ENCODE measurements at regions not wholly inside any gene's neighbourhood (a gene's known extent, or its start where the extent isn't known, plus 50 kb on each side); places are given as distances from the start of the nearest gene placed in this dataset.

- no peaks in the 10 kb centered on the region for H3K27me3 ChIP-seq (ENCODE audit: control insufficient read depth, insufficient read depth, low read length)
- no peak for DNase-seq (ENCODE audit: low read depth in 4 of 6, low spot score in 6 of 6)
- H3K27ac ChIP-seq (ENCODE audit: low read depth, low read length): no peak overlapping the region
- no peak overlapping the region for H3K4me3 ChIP-seq (ENCODE audit: low read depth, low read length)
- no peaks in the 10 kb centered on the region for H3K36me3 ChIP-seq (ENCODE audit: control insufficient read depth, insufficient read depth, low read length)
- no peaks in the 10 kb centered on the region for H3K9me3 ChIP-seq (ENCODE audit: control insufficient read depth, insufficient read depth, low read length)
- H3K4me1 ChIP-seq (ENCODE audit: control insufficient read depth, insufficient read depth, low read length): no peaks in the 10 kb centered on the region
- WGBS (ENCODE audit: insufficient coverage): no CpG with 5 or more reads among the region's 1 CpG
Measured at GRCh38 chr3:82521657-82522056, 760.2 kb upstream of the GBE1 start.

GRCh38 chr3:82520846-82521245, 759.4 kb upstream of the GBE1 start:
- no peak overlapping the region for H3K27ac ChIP-seq (ENCODE audit: low read depth, low read length)
- H3K27me3 ChIP-seq (ENCODE audit: control insufficient read depth, insufficient read depth, low read length): no peaks in the 10 kb centered on the region
- H3K4me1 ChIP-seq (ENCODE audit: control insufficient read depth, insufficient read depth, low read length): no peaks in the 10 kb centered on the region
- 0% methylated on average over 2 of the region's 2 CpGs for WGBS (ENCODE audit: insufficient coverage)
- H3K4me3 ChIP-seq (ENCODE audit: low read depth, low read length): no peak overlapping the region
- no peak for DNase-seq (ENCODE audit: low read depth in 4 of 6, low spot score in 6 of 6)
- H3K9me3 ChIP-seq (ENCODE audit: control insufficient read depth, insufficient read depth, low read length): no peaks in the 10 kb centered on the region
- H3K36me3 ChIP-seq (ENCODE audit: control insufficient read depth, insufficient read depth, low read length): no peaks in the 10 kb centered on the region

GRCh38 chr3:82509951-82510603, 748.6 kb upstream of the GBE1 start:
- H3K27me3 ChIP-seq (ENCODE audit: control insufficient read depth, insufficient read depth, low read length): no peaks in the 10 kb centered on the region
- no peak overlapping the region for H3K4me3 ChIP-seq (ENCODE audit: low read depth, low read length)
- no peak overlapping the region for H3K27ac ChIP-seq (ENCODE audit: low read depth, low read length)
- peak in 2 of 6 donors; percentile 8 to 17 for DNase-seq (ENCODE audit: low read depth in 4 of 6, low spot score in 6 of 6)
- WGBS (ENCODE audit: insufficient coverage): 97% methylated on average over 13 of the region's 16 CpGs
- H3K4me1 ChIP-seq (ENCODE audit: control insufficient read depth, insufficient read depth, low read length): no peaks in the 10 kb centered on the region
- H3K36me3 ChIP-seq (ENCODE audit: control insufficient read depth, insufficient read depth, low read length): no peaks in the 10 kb centered on the region
- no peaks in the 10 kb centered on the region for H3K9me3 ChIP-seq (ENCODE audit: control insufficient read depth, insufficient read depth, low read length)

GRCh38 chr3:82509106-82509842, 747.8 kb upstream of the GBE1 start:
- 86% methylated on average over 9 of the region's 9 CpGs for WGBS (ENCODE audit: insufficient coverage)
- H3K27me3 ChIP-seq (ENCODE audit: control insufficient read depth, insufficient read depth, low read length): no peaks in the 10 kb centered on the region
- DNase-seq (ENCODE audit: low read depth in 4 of 6, low spot score in 6 of 6): no peak

GRCh38 chr3:82506204-82506603, 744.8 kb upstream of the GBE1 start:
- 94% methylated on average over 6 of the region's 6 CpGs for WGBS (ENCODE audit: insufficient coverage)
- Histone ChIP-seq H3K27ac (ENCODE audit: low read depth, low read length) (no peak overlapping the region), H3K9me3 (ENCODE audit: control insufficient read depth, insufficient read depth, low read length) (no peaks in the 10 kb centered on the region), H3K4me1 (ENCODE audit: control insufficient read depth, insufficient read depth, low read length) (no peaks in the 10 kb centered on the region), H3K36me3 (ENCODE audit: control insufficient read depth, insufficient read depth, low read length) (no peaks in the 10 kb centered on the region), H3K4me3 (ENCODE audit: low read depth, low read length) (no peak overlapping the region), H3K27me3 (ENCODE audit: control insufficient read depth, insufficient read depth, low read length) (no peaks in the 10 kb centered on the region)
- DNase-seq (ENCODE audit: low read depth in 4 of 6, low spot score in 6 of 6): no peak

More at GRCh38 chr3:82509106-82509842, 747.8 kb upstream of the GBE1 start:
- Histone ChIP-seq H3K4me1 (ENCODE audit: control insufficient read depth, insufficient read depth, low read length) (no peaks in the 10 kb centered on the region), H3K9me3 (ENCODE audit: control insufficient read depth, insufficient read depth, low read length) (no peaks in the 10 kb centered on the region), H3K27ac (ENCODE audit: low read depth, low read length) (no peak overlapping the region), H3K36me3 (ENCODE audit: control insufficient read depth, insufficient read depth, low read length) (no peaks in the 10 kb centered on the region), H3K4me3 (ENCODE audit: low read depth, low read length) (no peak overlapping the region)

GRCh38 chr3:82505079-82505756, 743.8 kb upstream of the GBE1 start:
- Histone ChIP-seq H3K9me3 (ENCODE audit: control insufficient read depth, insufficient read depth, low read length) (no peaks in the 10 kb centered on the region), H3K4me1 (ENCODE audit: control insufficient read depth, insufficient read depth, low read length) (no peaks in the 10 kb centered on the region), H3K36me3 (ENCODE audit: control insufficient read depth, insufficient read depth, low read length) (no peaks in the 10 kb centered on the region), H3K27ac (ENCODE audit: low read depth, low read length) (no peak overlapping the region), H3K27me3 (ENCODE audit: control insufficient read depth, insufficient read depth, low read length) (no peaks in the 10 kb centered on the region), H3K4me3 (ENCODE audit: low read depth, low read length) (no peak overlapping the region)
- DNase-seq (ENCODE audit: low read depth in 4 of 6, low spot score in 6 of 6): no peak
- WGBS (ENCODE audit: insufficient coverage): 88% methylated on average over 16 of the region's 17 CpGs

- 97% methylated on average over 6 of the region's 11 CpGs for WGBS (ENCODE audit: insufficient coverage)
- Histone ChIP-seq H3K27ac (ENCODE audit: low read depth, low read length) (no peak overlapping the region), H3K9me3 (ENCODE audit: control insufficient read depth, insufficient read depth, low read length) (no peaks in the 10 kb centered on the region), H3K36me3 (ENCODE audit: control insufficient read depth, insufficient read depth, low read length) (no peaks in the 10 kb centered on the region), H3K4me1 (ENCODE audit: control insufficient read depth, insufficient read depth, low read length) (no peaks in the 10 kb centered on the region), H3K4me3 (ENCODE audit: low read depth, low read length) (no peak overlapping the region), H3K27me3 (ENCODE audit: control insufficient read depth, insufficient read depth, low read length) (no peaks in the 10 kb centered on the region)
- DNase-seq (ENCODE audit: low read depth in 4 of 6, low spot score in 6 of 6): no peak
Measured at GRCh38 chr3:82498186-82498585, 736.7 kb upstream of the GBE1 start.

GRCh38 chr3:82496890-82497560, 735.6 kb upstream of the GBE1 start:
- no peaks in the 10 kb centered on the region for H3K27me3 ChIP-seq (ENCODE audit: control insufficient read depth, insufficient read depth, low read length)
- no peaks in the 10 kb centered on the region for H3K9me3 ChIP-seq (ENCODE audit: control insufficient read depth, insufficient read depth, low read length)
- no peak overlapping the region for H3K27ac ChIP-seq (ENCODE audit: low read depth, low read length)
- no peak overlapping the region for H3K4me3 ChIP-seq (ENCODE audit: low read depth, low read length)
- peak in 1 of 6 donors; percentile 20 for DNase-seq (ENCODE audit: low read depth in 4 of 6, low spot score in 6 of 6)
- 80% methylated on average over 1 of the region's 8 CpGs for WGBS (ENCODE audit: insufficient coverage)
- H3K36me3 ChIP-seq (ENCODE audit: control insufficient read depth, insufficient read depth, low read length): no peaks in the 10 kb centered on the region
- H3K4me1 ChIP-seq (ENCODE audit: control insufficient read depth, insufficient read depth, low read length): no peaks in the 10 kb centered on the region

- no peaks in the 10 kb centered on the region for H3K9me3 ChIP-seq (ENCODE audit: control insufficient read depth, insufficient read depth, low read length)
- no peak overlapping the region for H3K4me3 ChIP-seq (ENCODE audit: low read depth, low read length)
- no peaks in the 10 kb centered on the region for H3K4me1 ChIP-seq (ENCODE audit: control insufficient read depth, insufficient read depth, low read length)
- no peak for DNase-seq (ENCODE audit: low read depth in 4 of 6, low spot score in 6 of 6)
- no peak overlapping the region for H3K27ac ChIP-seq (ENCODE audit: low read depth, low read length)
- WGBS (ENCODE audit: insufficient coverage): no CpG with 5 or more reads among the region's 2 CpGs
- H3K27me3 ChIP-seq (ENCODE audit: control insufficient read depth, insufficient read depth, low read length): no peaks in the 10 kb centered on the region
- no peaks in the 10 kb centered on the region for H3K36me3 ChIP-seq (ENCODE audit: control insufficient read depth, insufficient read depth, low read length)
Measured at GRCh38 chr3:82495655-82496054, 734.2 kb upstream of the GBE1 start.
